Transverse colon (tissue), 4 donors: ENCODE measurements at regions not wholly inside any gene's neighbourhood (a gene's known extent, or its start where the extent isn't known, plus 50 kb on each side); places are given as distances from the start of the nearest gene placed in this dataset.

Experiments used
- DNase-seq: peaks from one replicate; pipeline ENCODE4 v3.0.0-alpha.2; 2019
- H3K27ac ChIP-seq, 4 donors: fragments of 200-600 bp; sonication (generic); 2 replicates each; pipeline ENCODE4 v1.5.1; 2016 to 2018; ENCODE audit warnings: inconsistent platforms in 4 of 4
- H3K27me3 ChIP-seq: fragments of 200-600 bp; sonication (generic); 2 replicates; pipeline ENCODE4 v1.5.1; 2017; ENCODE audit warnings: inconsistent platforms
- H3K36me3 ChIP-seq, 4 donors: fragments of 200-600 bp; sonication (generic); 2 replicates each; pipeline ENCODE4 v1.5.1; 2017 to 2019; ENCODE audit warnings: inconsistent platforms in 4 of 4
- H3K4me1 ChIP-seq, 4 donors: fragments of 200-600 bp; sonication (generic); 2 replicates each; pipeline ENCODE4 v1.5.1; 2017 to 2020; ENCODE audit warnings: inconsistent platforms in 4 of 4
- H3K4me3 ChIP-seq, 4 donors: fragments of 200-600 bp; sonication (generic); 1 replicate in 1 of 4; 2 replicates in 3 of 4; pipeline versions ENCODE4 v1.5.1 to v1.6.1; 2017 to 2019; ENCODE audit warnings: inconsistent platforms in 4 of 4
- H3K9me3 ChIP-seq, 2 donors: fragments of 200-600 bp; sonication (generic); 2 replicates each; pipeline ENCODE4 v1.5.1; 2017 to 2019; ENCODE audit warnings: inconsistent platforms in 2 of 2
- CTCF ChIP-seq, 5 experiments: fragments of 200-600 bp in 3 of 5; fragments of 450-650 bp in 2 of 5; sonication (generic) in 3 of 5; IDR thresholded peaks; 1 replicate in 2 of 5; 2 replicates in 3 of 5; pipeline ENCODE4 v1.5.1; 2016 to 2017; ENCODE audit warnings: antibody characterized with exemption in 5 of 5, inconsistent platforms in 3 of 5, mild to moderate bottlenecking in 2 of 5, moderate library complexity in 1 of 5
- EP300 ChIP-seq: sonication (generic); formaldehyde crosslinking; IDR thresholded peaks from one replicate; pipeline ENCODE4 v1.6.1; 2017; ENCODE audit warnings: antibody characterized with exemption, low read depth
- POLR2A ChIP-seq: fragments of 450-650 bp; IDR thresholded peaks from one replicate; pipeline ENCODE4 v1.6.1; 2016; ENCODE audit warnings: antibody characterized with exemption, mild to moderate bottlenecking, moderate library complexity
- POLR2AphosphoS5 ChIP-seq, 3 donors: sonication (generic); formaldehyde crosslinking; IDR thresholded peaks; one replicate each; pipeline ENCODE4 v1.6.1; 2016; ENCODE audit warnings: antibody characterized with exemption in 3 of 3
- WGBS, 2 donors: methylation state at CpG; one replicate each; pipeline ENCODE4 v1.1.5; 2018; ENCODE audit warnings: low coverage in 1 of 2; 5-methylcytosine and 5-hydroxymethylcytosine counted together
- in situ Hi-C, 4 donors: fragments of 200-750 bp; cut with MboI; loops; one replicate each; pipeline versions ENCODE4 v1.15.0 to v1.15.1; 2017; ENCODE audit warnings: low sequenced_read_pairs in 3 of 4, low pct_ligation_motif_present in 1 of 4, low pct_unique_long_range_greater_than_20kb in 1 of 4
- intact Hi-C: fragments of 100-400 bp; cut with DNase I; formaldehyde crosslinking; loops from one replicate; pipeline ENCODE4 v1.15.1; 2023; ENCODE audit warnings: low total_unique reads

- H3K4me1 ChIP-seq, result no peaks in the 10 kb centered on the region
- no peak overlapping the region for H3K27ac ChIP-seq
- TF ChIP-seq POLR2A (no peak), CTCF (IDR thresholded peaks at IDR 0.05) (no peak), EP300 (no peak), POLR2AphosphoS5 (IDR thresholded peaks at IDR 0.05) (no peak)
- no peak for DNase-seq
- WGBS, 2 donors, result 72 to 73% methylated on average over 9 to 10 of the region's 10 CpGs
- in situ Hi-C loops, result no loop called here
- intact Hi-C loops, result no loop called here
- H3K36me3 ChIP-seq, result no peaks in the 10 kb centered on the region
- no peak overlapping the region for H3K4me3 ChIP-seq
- no peaks in the 10 kb centered on the region for H3K9me3 ChIP-seq
- H3K27me3 ChIP-seq, result no peaks in the 10 kb centered on the region
Measured at GRCh38 chr16:26930786-26931581, 135.7 kb upstream of the C16orf82 start.

GRCh38 chr16:26950636-26951035 lies 116.1 kb upstream of the C16orf82 start:
- Histone ChIP-seq H3K9me3 (no peaks in the 10 kb centered on the region), H3K36me3 (no peaks in the 10 kb centered on the region), H3K4me3 (no peak overlapping the region), H3K4me1 (no peaks in the 10 kb centered on the region), H3K27me3 (no peaks in the 10 kb centered on the region), H3K27ac (no peak overlapping the region)
- DNase-seq, result no peak
- 42 to 72% methylated on average over 2 to 4 of the region's 4 CpGs for WGBS, 2 donors
- in situ Hi-C loops, result no loop called here
- intact Hi-C loops, result no loop called here
- TF ChIP-seq EP300 (no peak), POLR2A (no peak), POLR2AphosphoS5 (IDR thresholded peaks at IDR 0.05) (no peak), CTCF (IDR thresholded peaks at IDR 0.05) (no peak)

- in situ Hi-C loops (no loop called here), intact Hi-C loops (no loop called here)
- no peaks in the 10 kb centered on the region for H3K36me3 ChIP-seq
- H3K9me3 ChIP-seq, result no peaks in the 10 kb centered on the region
- no peaks in the 10 kb centered on the region for H3K4me1 ChIP-seq
- H3K27ac ChIP-seq, result no peak overlapping the region
- DNase-seq, result no peak
- H3K27me3 ChIP-seq, result no peaks in the 10 kb centered on the region
- WGBS, 2 donors, result 48% methylated on average over 9 of the region's 9 CpGs; no CpG with 5 or more reads in 1 of the 2 donors
- TF ChIP-seq POLR2A (no peak), EP300 (no peak), POLR2AphosphoS5 (IDR thresholded peaks at IDR 0.05) (no peak), CTCF (IDR thresholded peaks at IDR 0.05) (no peak)
- H3K4me3 ChIP-seq, result no peak overlapping the region
Measured at GRCh38 chr16:26951950-26952349, 114.8 kb upstream of the C16orf82 start.

- Histone ChIP-seq H3K4me3 (no peak overlapping the region), H3K9me3 (no peaks in the 10 kb centered on the region), H3K27me3 (no peaks in the 10 kb centered on the region), H3K27ac (no peak overlapping the region), H3K4me1 (no peaks in the 10 kb centered on the region), H3K36me3 (no peaks in the 10 kb centered on the region)
- intact Hi-C loops, result no loop called here
- in situ Hi-C loops, result no loop called here
- DNase-seq, result no peak
- TF ChIP-seq POLR2AphosphoS5 (IDR thresholded peaks at IDR 0.05) (no peak), EP300 (no peak), POLR2A (no peak), CTCF (IDR thresholded peaks at IDR 0.05) (no peak)
- WGBS, 2 donors, result 82% methylated on average over 1 of the region's 1 CpG; no CpG with 5 or more reads in 1 of the 2 donors
Measured at GRCh38 chr16:26952411-26952810, 114.3 kb upstream of the C16orf82 start.
